ENCODE measurements at regions not wholly inside any gene's neighbourhood (a gene's known extent, or its start where the extent isn't known, plus 50 kb on each side); places are given as distances from the start of the nearest gene placed in this dataset.

DNA sequence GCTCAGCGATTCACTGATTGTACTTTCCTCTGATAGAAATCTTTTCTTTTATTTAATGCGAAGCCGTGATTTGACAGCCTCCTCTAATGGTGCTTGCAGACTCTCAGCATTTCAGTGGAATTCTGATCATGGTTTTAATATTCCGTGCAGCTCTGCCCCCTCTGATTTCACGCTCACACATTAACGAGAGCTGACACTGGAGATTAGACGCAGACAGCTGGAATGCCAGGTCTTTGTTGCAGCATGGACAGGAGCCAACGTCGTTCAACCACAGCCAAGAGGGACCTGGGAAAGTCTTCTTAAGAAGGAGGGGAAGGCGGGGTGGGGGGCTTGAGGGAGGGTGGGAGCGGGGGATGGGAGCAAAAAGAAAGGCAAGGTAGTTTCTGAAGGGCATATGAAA is 186.4 kb downstream of the BLID start:
- peaks cover 21% of the 10 kb centered on the region for H3K4me1 ChIP-seq (ENCODE audit: control insufficient read depth, extremely low read depth, insufficient read depth, low read length)
- TF ChIP-seq, protein P1, sequence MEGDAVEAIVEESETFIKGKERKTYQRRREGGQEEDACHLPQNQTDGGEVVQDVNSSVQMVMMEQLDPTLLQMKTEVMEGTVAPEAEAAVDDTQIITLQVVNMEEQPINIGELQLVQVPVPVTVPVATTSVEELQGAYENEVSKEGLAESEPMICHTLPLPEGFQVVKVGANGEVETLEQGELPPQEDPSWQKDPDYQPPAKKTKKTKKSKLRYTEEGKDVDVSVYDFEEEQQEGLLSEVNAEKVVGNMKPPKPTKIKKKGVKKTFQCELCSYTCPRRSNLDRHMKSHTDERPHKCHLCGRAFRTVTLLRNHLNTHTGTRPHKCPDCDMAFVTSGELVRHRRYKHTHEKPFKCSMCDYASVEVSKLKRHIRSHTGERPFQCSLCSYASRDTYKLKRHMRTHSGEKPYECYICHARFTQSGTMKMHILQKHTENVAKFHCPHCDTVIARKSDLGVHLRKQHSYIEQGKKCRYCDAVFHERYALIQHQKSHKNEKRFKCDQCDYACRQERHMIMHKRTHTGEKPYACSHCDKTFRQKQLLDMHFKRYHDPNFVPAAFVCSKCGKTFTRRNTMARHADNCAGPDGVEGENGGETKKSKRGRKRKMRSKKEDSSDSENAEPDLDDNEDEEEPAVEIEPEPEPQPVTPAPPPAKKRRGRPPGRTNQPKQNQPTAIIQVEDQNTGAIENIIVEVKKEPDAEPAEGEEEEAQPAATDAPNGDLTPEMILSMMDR (optimal IDR thresholded peaks at IDR 0.05 in 1 of 3, IDR thresholded peaks at IDR 0.05 in 1 of 3, conservative IDR thresholded peaks at IDR 0.05 in 1 of 3; ENCODE audit: extremely low read depth in 1 of 3, insufficient read depth in 2 of 3, low read length in 3 of 3), result no peak
- no peak for TF ChIP-seq EZH2 (IDR thresholded peaks at IDR 0.05; ENCODE audit: low read length)
- DNase-seq (ENCODE audit: low read depth, low spot score) (no peak), FAIRE-seq (no peak)
- H3K9ac ChIP-seq (ENCODE audit: control insufficient read depth, extremely low read depth, insufficient read depth, low read length), result no peak overlapping the region
- no peak overlapping the region for H3K27ac ChIP-seq (ENCODE audit: control insufficient read depth, insufficient read depth, low read length)
- no peak overlapping the region for H2AFZ ChIP-seq (ENCODE audit: control insufficient read depth, low read length)
- dilution Hi-C loops (cut with MboI; ENCODE audit: extremely low pct_ligation_motif_present, low sequenced_read_pairs), result no loop called here
- no peaks in the 10 kb centered on the region for H3K9me1 ChIP-seq (ENCODE audit: control insufficient read depth, extremely low read depth, insufficient read depth, low read length)
- no peaks in the 10 kb centered on the region for H4K20me1 ChIP-seq (ENCODE audit: control insufficient read depth, extremely low read depth, insufficient read depth, low read length)
- no peaks in the 10 kb centered on the region for H3K9me3 ChIP-seq (ENCODE audit: control insufficient read depth, low read depth, low read length)
- no peaks in the 10 kb centered on the region for H3K79me2 ChIP-seq (ENCODE audit: control insufficient read depth, insufficient read depth, low read length)
- H3K4me2 ChIP-seq (ENCODE audit: control insufficient read depth, extremely low read depth, insufficient read depth, low read depth, low read length), result peak overlapping the region; percentile 66
- H3K27me3 ChIP-seq (ENCODE audit: control insufficient read depth, extremely low read depth, insufficient read depth, low read length), result no peaks in the 10 kb centered on the region
- peak overlapping the region in 1 of 3 experiments; percentile 6 for H3K4me3 ChIP-seq (ENCODE audit: control insufficient read depth in 2 of 3, extremely low read depth in 1 of 3, insufficient read depth in 2 of 3, low read depth in 1 of 3, low read length in 3 of 3)
- no peaks in the 10 kb centered on the region for H3K36me3 ChIP-seq (ENCODE audit: control insufficient read depth in 2 of 2, extremely low read depth in 1 of 2, insufficient read depth in 2 of 2, low read length in 2 of 2)

DNA sequence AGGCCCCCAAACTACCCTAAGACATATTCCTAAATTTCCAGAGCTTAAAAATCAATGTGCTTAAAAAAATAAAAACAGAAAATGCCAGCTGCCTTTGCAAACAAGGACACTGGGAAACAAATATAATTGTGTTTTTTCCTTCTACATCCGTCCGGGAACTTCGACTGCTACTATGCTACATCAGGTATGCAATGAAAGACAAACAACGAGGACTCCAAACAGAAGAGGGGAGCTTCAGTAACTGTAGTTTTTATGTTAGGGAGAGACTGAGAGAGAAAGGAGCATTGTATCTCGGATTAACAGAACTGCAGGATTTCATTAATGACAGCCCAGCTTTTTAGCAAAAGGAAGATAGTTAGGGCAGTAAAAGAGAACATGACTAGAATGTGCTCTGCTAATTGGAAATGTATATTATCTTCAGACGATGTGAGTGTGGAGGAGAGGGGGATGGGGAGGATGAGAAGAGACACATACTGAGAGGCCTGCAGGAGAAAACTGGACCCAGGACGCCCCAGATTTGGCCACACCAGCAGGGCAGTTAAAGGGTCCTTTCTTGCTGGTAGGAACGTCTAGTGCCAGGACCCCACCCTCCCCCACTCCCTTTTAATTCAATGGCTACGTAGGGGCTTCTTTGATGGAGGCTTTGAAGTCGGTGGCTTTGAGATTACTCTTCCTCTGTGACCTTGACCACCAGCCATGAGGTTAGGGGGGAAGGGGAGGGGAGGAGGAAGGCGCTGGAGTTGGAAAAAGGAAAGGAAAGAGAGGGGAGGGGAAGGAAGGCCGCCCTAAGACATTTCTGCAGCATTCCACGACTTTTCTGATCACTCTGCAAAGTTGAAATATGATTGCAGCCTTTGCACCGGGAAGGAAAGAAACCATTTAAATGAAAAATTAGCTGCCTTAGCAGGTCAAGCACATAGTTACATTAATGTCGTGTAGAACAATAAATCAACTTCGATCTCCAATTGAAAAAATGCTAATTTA is 187.1 kb downstream of the BLID start:
- Histone ChIP-seq H3K9me3 (ENCODE audit: control insufficient read depth, low read depth, low read length) (no peaks in the 10 kb centered on the region), H3K79me2 (ENCODE audit: control insufficient read depth, insufficient read depth, low read length) (no peaks in the 10 kb centered on the region), H3K36me3 (ENCODE audit: control insufficient read depth in 2 of 2, extremely low read depth in 1 of 2, insufficient read depth in 2 of 2, low read length in 2 of 2) (no peaks in the 10 kb centered on the region), H2AFZ (ENCODE audit: control insufficient read depth, low read length) (no peak overlapping the region), H3K9ac (ENCODE audit: control insufficient read depth, extremely low read depth, insufficient read depth, low read length) (no peak overlapping the region), H3K27ac (ENCODE audit: control insufficient read depth, insufficient read depth, low read length) (no peak overlapping the region), H3K4me3 (ENCODE audit: control insufficient read depth in 2 of 3, extremely low read depth in 1 of 3, insufficient read depth in 2 of 3, low read depth in 1 of 3, low read length in 3 of 3) (no peak overlapping the region), H3K9me1 (ENCODE audit: control insufficient read depth, extremely low read depth, insufficient read depth, low read length) (no peaks in the 10 kb centered on the region), H3K4me2 (ENCODE audit: control insufficient read depth, extremely low read depth, insufficient read depth, low read depth, low read length) (peak overlapping the region; percentile 66), H3K4me1 (ENCODE audit: control insufficient read depth, extremely low read depth, insufficient read depth, low read length) (peaks cover 21% of the 10 kb centered on the region), H3K27me3 (ENCODE audit: control insufficient read depth, extremely low read depth, insufficient read depth, low read length) (no peaks in the 10 kb centered on the region), H4K20me1 (ENCODE audit: control insufficient read depth, extremely low read depth, insufficient read depth, low read length) (no peaks in the 10 kb centered on the region)
- dilution Hi-C loops (cut with MboI; ENCODE audit: extremely low pct_ligation_motif_present, low sequenced_read_pairs), result no loop called here
- TF ChIP-seq EZH2 (IDR thresholded peaks at IDR 0.05; ENCODE audit: low read length), result no peak
- TF ChIP-seq, protein P1 (optimal IDR thresholded peaks at IDR 0.05 in 1 of 3, IDR thresholded peaks at IDR 0.05 in 1 of 3, conservative IDR thresholded peaks at IDR 0.05 in 1 of 3; ENCODE audit: extremely low read depth in 1 of 3, insufficient read depth in 2 of 3, low read length in 3 of 3), result no peak
- FAIRE-seq, result no peak
- no peak for DNase-seq (ENCODE audit: low read depth, low spot score)

All from keratinocyte (primary cell).